Liver (tissue), 8 donors: ENCODE measurements at regions not wholly inside any gene's neighbourhood (a gene's known extent, or its start where the extent isn't known, plus 50 kb on each side); places are given as distances from the start of the nearest gene placed in this dataset.

Source experiments
- DNase-seq: peaks from one replicate; pipeline ENCODE4 v3.0.0-alpha.2; 2017; ENCODE audit warnings: low spot score
- H3K27ac ChIP-seq, 2 donors: one replicate each; pipeline ENCODE4 v1.7.0; 2013; ENCODE audit warnings: inconsistent platforms in 2 of 2, low read length in 2 of 2, control low read depth in 1 of 2, low read depth in 1 of 2, mild to moderate bottlenecking in 1 of 2
- H3K27me3 ChIP-seq, 4 donors: one replicate each; pipeline versions ENCODE4 v1.6.1 to v1.7.0; 2013; ENCODE audit warnings: low read length in 3 of 4, inconsistent platforms in 1 of 4, mild to moderate bottlenecking in 1 of 4, moderate library complexity in 1 of 4; ENCODE audit not compliant: control insufficient read depth in 4 of 4, insufficient read depth in 4 of 4
- H3K36me3 ChIP-seq, 4 donors: one replicate each; pipeline versions ENCODE4 v1.6.1 to v1.7.0; 2013; ENCODE audit warnings: low read length in 3 of 4, mild to moderate bottlenecking in 3 of 4, low read depth in 1 of 4, moderate library complexity in 1 of 4; ENCODE audit not compliant: control insufficient read depth in 4 of 4, insufficient read depth in 3 of 4
- H3K4me1 ChIP-seq, 4 donors: one replicate each; pipeline versions ENCODE4 v1.6.1 to v1.7.0; 2013; ENCODE audit warnings: low read length in 3 of 4, mild to moderate bottlenecking in 3 of 4, moderate library complexity in 1 of 4; ENCODE audit not compliant: control insufficient read depth in 4 of 4, insufficient read depth in 4 of 4
- H3K4me3 ChIP-seq, 3 donors: one replicate each; pipeline versions ENCODE4 v1.6.1 to v1.7.0; 2013; ENCODE audit warnings: low read length in 3 of 3, control low read depth in 1 of 3, low read depth in 1 of 3, mild to moderate bottlenecking in 1 of 3
- H3K9ac ChIP-seq, 2 donors: one replicate each; pipeline ENCODE4 v1.7.0; 2013; ENCODE audit warnings: low read length in 2 of 2, mild to moderate bottlenecking in 2 of 2, moderate library complexity in 2 of 2, control low read depth in 1 of 2, low read depth in 1 of 2
- H3K9me3 ChIP-seq, 4 donors: one replicate each; pipeline versions ENCODE4 v1.6.1 to v1.7.0; 2013; ENCODE audit warnings: low read length in 3 of 4; ENCODE audit not compliant: control insufficient read depth in 4 of 4
- EGR1 ChIP-seq, 2 donors: IDR thresholded peaks; 2 replicates each; pipeline ENCODE4 v1.6.1; 2016 to 2018; ENCODE audit warnings: antibody characterized with exemption in 2 of 2, low read depth in 2 of 2
- FOXA1 ChIP-seq: IDR thresholded peaks from 2 replicates; pipeline ENCODE4 v1.6.1; 2016; ENCODE audit warnings: antibody characterized with exemption
- FOXA2 ChIP-seq: IDR thresholded peaks from 2 replicates; pipeline ENCODE4 v1.6.1; 2016; ENCODE audit warnings: antibody characterized with exemption
- GABPA ChIP-seq, 2 donors: IDR thresholded peaks in 1 of 2; conservative IDR thresholded peaks in 1 of 2; 2 replicates each; pipeline ENCODE4 v1.6.1; 2016; ENCODE audit warnings: antibody characterized with exemption in 2 of 2, mild to moderate bottlenecking in 1 of 2, moderate library complexity in 1 of 2
- HNF4A ChIP-seq, 2 donors: conservative IDR thresholded peaks; 2 replicates each; pipeline ENCODE4 v1.6.1; 2016; ENCODE audit warnings: antibody characterized with exemption in 2 of 2, mild to moderate bottlenecking in 2 of 2
- HNF4G ChIP-seq: IDR thresholded peaks from 2 replicates; pipeline ENCODE4 v1.6.1; 2016; ENCODE audit warnings: antibody characterized with exemption
- JUND ChIP-seq, 2 donors: IDR thresholded peaks; 2 replicates each; pipeline ENCODE4 v1.6.1; 2016; ENCODE audit warnings: antibody characterized with exemption in 2 of 2
- NR2F2 ChIP-seq: IDR thresholded peaks from 2 replicates; pipeline ENCODE4 v1.6.1; 2016; ENCODE audit warnings: antibody characterized with exemption
- RAD21 ChIP-seq, 2 donors: IDR thresholded peaks; 2 replicates each; pipeline ENCODE4 v1.6.1; 2016; ENCODE audit warnings: antibody characterized with exemption in 2 of 2, mild to moderate bottlenecking in 2 of 2
- RXRA ChIP-seq, 2 donors: IDR thresholded peaks; 2 replicates each; pipeline ENCODE4 v1.6.1; 2017 to 2018; ENCODE audit warnings: antibody characterized with exemption in 2 of 2, mild to moderate bottlenecking in 1 of 2
- SP1 ChIP-seq: IDR thresholded peaks from 2 replicates; pipeline ENCODE4 v1.6.1; 2018; ENCODE audit warnings: antibody characterized with exemption, mild to moderate bottlenecking
- TAF1 ChIP-seq: conservative IDR thresholded peaks from 2 replicates; pipeline ENCODE4 v1.6.1; 2016; ENCODE audit warnings: antibody characterized with exemption, mild to moderate bottlenecking
- YY1 ChIP-seq: IDR thresholded peaks from 2 replicates; pipeline ENCODE4 v1.6.1; 2016; ENCODE audit warnings: antibody characterized with exemption, mild to moderate bottlenecking
- WGBS: extraction: QIAGEN DNeasy Blood & Tissue Kit; methylation state at CpG from one replicate; pipeline ENCODE4 v1.1.7; 2013; 5-methylcytosine and 5-hydroxymethylcytosine counted together
- TF ChIP-seq, protein P1 (sequence below): IDR thresholded peaks from 2 replicates; pipeline ENCODE4 v1.6.1; 2016; ENCODE audit warnings: antibody characterized with exemption, mild to moderate bottlenecking
- TF ChIP-seq, protein P2 (sequence below): IDR thresholded peaks from 2 replicates; pipeline ENCODE4 v1.6.1; 2016; ENCODE audit warnings: antibody characterized with exemption
- TF ChIP-seq, protein P3 (sequence below): fragments of 150-350 bp; IDR thresholded peaks from 2 replicates; pipeline ENCODE4 v1.5.1; 2017; ENCODE audit warnings: improper control_type of control experiment, low read depth, low read length; ENCODE audit not compliant: missing input control
- TF ChIP-seq, protein P4 (sequence below): IDR thresholded peaks from 2 replicates; pipeline ENCODE4 v1.6.1; 2016; ENCODE audit warnings: antibody characterized with exemption
- TF ChIP-seq, protein P5 (sequence below): IDR thresholded peaks from 2 replicates; pipeline ENCODE4 v1.6.1; 2016; ENCODE audit warnings: antibody characterized with exemption
- donor health status: healthy.
- donor health status: healthy.
- donor health status: healthy.
- donor health status: healthy.
- donor health status: healthy.

DNA sequence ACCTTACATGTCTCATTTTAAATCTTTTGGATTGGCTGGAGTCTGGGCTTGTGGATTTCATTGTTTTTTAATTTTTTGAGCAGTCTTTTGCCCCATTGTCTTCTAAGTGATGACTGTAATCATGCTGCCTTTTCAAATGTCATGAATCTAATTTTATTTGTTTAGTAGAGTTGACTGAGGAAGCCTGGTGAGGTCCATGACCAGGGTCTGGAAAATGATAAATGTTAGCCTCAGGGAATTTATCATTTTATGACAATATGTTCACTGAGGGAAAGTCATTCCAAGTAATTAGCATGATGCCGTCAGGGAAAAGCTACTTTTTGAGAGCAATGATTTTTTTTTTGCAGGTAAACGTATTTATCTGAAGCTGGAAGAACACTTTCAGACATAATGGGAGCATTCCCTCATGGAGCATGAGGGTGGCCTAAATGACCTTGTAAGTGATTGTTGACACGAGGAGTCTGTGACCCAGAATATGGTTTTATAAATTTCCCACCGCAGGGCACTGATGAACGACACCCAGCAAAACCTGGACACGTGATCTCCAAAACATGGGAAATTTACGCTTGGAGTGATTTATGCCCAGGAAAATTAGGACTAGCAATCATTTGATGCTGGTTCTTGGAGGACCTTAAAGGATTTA, 155.3 kb upstream of the NABP1 start (continued):
- TF ChIP-seq, protein P1, sequence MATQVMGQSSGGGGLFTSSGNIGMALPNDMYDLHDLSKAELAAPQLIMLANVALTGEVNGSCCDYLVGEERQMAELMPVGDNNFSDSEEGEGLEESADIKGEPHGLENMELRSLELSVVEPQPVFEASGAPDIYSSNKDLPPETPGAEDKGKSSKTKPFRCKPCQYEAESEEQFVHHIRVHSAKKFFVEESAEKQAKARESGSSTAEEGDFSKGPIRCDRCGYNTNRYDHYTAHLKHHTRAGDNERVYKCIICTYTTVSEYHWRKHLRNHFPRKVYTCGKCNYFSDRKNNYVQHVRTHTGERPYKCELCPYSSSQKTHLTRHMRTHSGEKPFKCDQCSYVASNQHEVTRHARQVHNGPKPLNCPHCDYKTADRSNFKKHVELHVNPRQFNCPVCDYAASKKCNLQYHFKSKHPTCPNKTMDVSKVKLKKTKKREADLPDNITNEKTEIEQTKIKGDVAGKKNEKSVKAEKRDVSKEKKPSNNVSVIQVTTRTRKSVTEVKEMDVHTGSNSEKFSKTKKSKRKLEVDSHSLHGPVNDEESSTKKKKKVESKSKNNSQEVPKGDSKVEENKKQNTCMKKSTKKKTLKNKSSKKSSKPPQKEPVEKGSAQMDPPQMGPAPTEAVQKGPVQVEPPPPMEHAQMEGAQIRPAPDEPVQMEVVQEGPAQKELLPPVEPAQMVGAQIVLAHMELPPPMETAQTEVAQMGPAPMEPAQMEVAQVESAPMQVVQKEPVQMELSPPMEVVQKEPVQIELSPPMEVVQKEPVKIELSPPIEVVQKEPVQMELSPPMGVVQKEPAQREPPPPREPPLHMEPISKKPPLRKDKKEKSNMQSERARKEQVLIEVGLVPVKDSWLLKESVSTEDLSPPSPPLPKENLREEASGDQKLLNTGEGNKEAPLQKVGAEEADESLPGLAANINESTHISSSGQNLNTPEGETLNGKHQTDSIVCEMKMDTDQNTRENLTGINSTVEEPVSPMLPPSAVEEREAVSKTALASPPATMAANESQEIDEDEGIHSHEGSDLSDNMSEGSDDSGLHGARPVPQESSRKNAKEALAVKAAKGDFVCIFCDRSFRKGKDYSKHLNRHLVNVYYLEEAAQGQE = no peak
- TF ChIP-seq, protein P2, sequence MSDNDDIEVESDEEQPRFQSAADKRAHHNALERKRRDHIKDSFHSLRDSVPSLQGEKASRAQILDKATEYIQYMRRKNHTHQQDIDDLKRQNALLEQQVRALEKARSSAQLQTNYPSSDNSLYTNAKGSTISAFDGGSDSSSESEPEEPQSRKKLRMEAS = no peak
- TF ChIP-seq NR2F2 = no peak

DNA sequence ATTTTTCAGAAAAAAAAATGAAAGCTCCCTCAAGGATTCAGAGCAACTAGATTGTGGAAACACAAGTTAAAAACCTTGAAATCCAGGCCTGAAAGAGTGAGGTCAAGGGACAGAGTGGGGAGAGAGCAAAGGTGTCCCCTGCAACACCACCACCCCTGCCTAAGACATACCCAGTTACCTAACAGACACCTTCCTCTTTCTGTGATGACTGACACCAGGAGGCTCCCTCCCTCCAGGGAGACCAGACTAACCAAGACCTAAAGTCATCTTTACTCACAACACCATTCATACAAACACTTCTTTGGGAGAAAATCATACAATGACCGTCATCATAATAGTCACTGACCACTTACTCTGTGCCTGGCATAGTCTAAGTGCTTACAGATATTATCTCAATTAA, 151.8 kb upstream of the NABP1 start:
- 94% methylated on average over 1 of the region's 1 CpG for WGBS
- DNase-seq = no peak
- Histone ChIP-seq H3K27ac (no peak overlapping the region), H3K27me3 (no peaks in the 10 kb centered on the region), H3K4me3 (no peak overlapping the region), H3K4me1 (no peaks in the 10 kb centered on the region), H3K9ac (no peak overlapping the region), H3K36me3 (no peaks in the 10 kb centered on the region), H3K9me3 (no peaks in the 10 kb centered on the region)
- TF ChIP-seq YY1 (no peak), TAF1 (no peak), GABPA (IDR thresholded peaks at IDR 0.05 in 1 of 2, conservative IDR thresholded peaks at IDR 0.05 in 1 of 2) (no peak), RAD21 (IDR thresholded peaks at IDR 0.05) (no peak), HNF4A (conservative IDR thresholded peaks at IDR 0.05) (no peak), FOXA1 (no peak), EGR1 (IDR thresholded peaks at IDR 0.05; ENCODE audit: low read depth in 2 of 2) (no peak), SP1 (no peak), HNF4G (no peak), FOXA2 (no peak), JUND (IDR thresholded peaks at IDR 0.05) (no peak), RXRA (IDR thresholded peaks at IDR 0.05) (no peak), NR2F2 (no peak)
- TF ChIP-seq, protein P3, sequence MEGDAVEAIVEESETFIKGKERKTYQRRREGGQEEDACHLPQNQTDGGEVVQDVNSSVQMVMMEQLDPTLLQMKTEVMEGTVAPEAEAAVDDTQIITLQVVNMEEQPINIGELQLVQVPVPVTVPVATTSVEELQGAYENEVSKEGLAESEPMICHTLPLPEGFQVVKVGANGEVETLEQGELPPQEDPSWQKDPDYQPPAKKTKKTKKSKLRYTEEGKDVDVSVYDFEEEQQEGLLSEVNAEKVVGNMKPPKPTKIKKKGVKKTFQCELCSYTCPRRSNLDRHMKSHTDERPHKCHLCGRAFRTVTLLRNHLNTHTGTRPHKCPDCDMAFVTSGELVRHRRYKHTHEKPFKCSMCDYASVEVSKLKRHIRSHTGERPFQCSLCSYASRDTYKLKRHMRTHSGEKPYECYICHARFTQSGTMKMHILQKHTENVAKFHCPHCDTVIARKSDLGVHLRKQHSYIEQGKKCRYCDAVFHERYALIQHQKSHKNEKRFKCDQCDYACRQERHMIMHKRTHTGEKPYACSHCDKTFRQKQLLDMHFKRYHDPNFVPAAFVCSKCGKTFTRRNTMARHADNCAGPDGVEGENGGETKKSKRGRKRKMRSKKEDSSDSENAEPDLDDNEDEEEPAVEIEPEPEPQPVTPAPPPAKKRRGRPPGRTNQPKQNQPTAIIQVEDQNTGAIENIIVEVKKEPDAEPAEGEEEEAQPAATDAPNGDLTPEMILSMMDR = no peak
- TF ChIP-seq, protein P4, sequence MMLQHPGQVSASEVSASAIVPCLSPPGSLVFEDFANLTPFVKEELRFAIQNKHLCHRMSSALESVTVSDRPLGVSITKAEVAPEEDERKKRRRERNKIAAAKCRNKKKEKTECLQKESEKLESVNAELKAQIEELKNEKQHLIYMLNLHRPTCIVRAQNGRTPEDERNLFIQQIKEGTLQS = no peak
- TF ChIP-seq, protein P1 = no peak
- TF ChIP-seq, protein P5, sequence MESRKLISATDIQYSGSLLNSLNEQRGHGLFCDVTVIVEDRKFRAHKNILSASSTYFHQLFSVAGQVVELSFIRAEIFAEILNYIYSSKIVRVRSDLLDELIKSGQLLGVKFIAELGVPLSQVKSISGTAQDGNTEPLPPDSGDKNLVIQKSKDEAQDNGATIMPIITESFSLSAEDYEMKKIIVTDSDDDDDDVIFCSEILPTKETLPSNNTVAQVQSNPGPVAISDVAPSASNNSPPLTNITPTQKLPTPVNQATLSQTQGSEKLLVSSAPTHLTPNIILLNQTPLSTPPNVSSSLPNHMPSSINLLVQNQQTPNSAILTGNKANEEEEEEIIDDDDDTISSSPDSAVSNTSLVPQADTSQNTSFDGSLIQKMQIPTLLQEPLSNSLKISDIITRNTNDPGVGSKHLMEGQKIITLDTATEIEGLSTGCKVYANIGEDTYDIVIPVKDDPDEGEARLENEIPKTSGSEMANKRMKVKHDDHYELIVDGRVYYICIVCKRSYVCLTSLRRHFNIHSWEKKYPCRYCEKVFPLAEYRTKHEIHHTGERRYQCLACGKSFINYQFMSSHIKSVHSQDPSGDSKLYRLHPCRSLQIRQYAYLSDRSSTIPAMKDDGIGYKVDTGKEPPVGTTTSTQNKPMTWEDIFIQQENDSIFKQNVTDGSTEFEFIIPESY = no peak
- TF ChIP-seq, protein P2 = no peak
